Lung (tissue), 11 donors: ENCODE measurements at regions not wholly inside any gene's neighbourhood (a gene's known extent, or its start where the extent isn't known, plus 50 kb on each side); places are given as distances from the start of the nearest gene placed in this dataset.

Source experiments
- ATAC-seq: fragments of 200-7000 bp; cut with Tn5 transposase; one replicate; pipeline ENCODE4 v1.9.1; 2020; ENCODE audit warnings: moderate number of reproducible peaks; ENCODE audit not compliant: insufficient read depth, low FRiP score
- DNase-seq, 3 donors: peaks; one replicate each; pipeline ENCODE4 v3.0.0-alpha.2; 2013 to 2017
- H3K27ac ChIP-seq, 2 donors: one replicate each; pipeline ENCODE4 v1.5.1; 2013; ENCODE audit warnings: mild to moderate bottlenecking in 2 of 2, moderate library complexity in 2 of 2, control low read depth in 1 of 2, inconsistent platforms in 1 of 2, low read depth in 1 of 2, low read length in 1 of 2
- H3K27me3 ChIP-seq, 3 donors: one replicate each; pipeline ENCODE4 v1.5.1; 2013; ENCODE audit warnings: low read length in 2 of 3; ENCODE audit not compliant: control insufficient read depth in 3 of 3, insufficient read depth in 3 of 3
- H3K36me3 ChIP-seq, 4 donors: one replicate each; pipeline ENCODE4 v1.5.1; 2013; ENCODE audit warnings: low read length in 4 of 4, mild to moderate bottlenecking in 1 of 4, moderate library complexity in 1 of 4; ENCODE audit not compliant: control insufficient read depth in 4 of 4, insufficient read depth in 4 of 4
- H3K4me1 ChIP-seq, 5 donors: one replicate each; pipeline ENCODE4 v1.5.1; 2013; ENCODE audit warnings: low read length in 5 of 5, mild to moderate bottlenecking in 2 of 5, moderate library complexity in 1 of 5; ENCODE audit not compliant: control insufficient read depth in 5 of 5, insufficient read depth in 5 of 5
- H3K4me3 ChIP-seq: one replicate; pipeline ENCODE4 v1.5.1; 2013; ENCODE audit warnings: mild to moderate bottlenecking, control low read depth, moderate library complexity
- H3K9ac ChIP-seq, 2 donors: one replicate each; pipeline ENCODE4 v1.5.1; 2013; ENCODE audit warnings: low read length in 2 of 2, control low read depth in 1 of 2; ENCODE audit not compliant: insufficient read depth in 1 of 2
- H3K9me3 ChIP-seq, 4 donors: one replicate each; pipeline ENCODE4 v1.5.1; 2013; ENCODE audit warnings: low read length in 3 of 4, mild to moderate bottlenecking in 1 of 4, moderate library complexity in 1 of 4; ENCODE audit not compliant: control insufficient read depth in 4 of 4, insufficient read depth in 3 of 4
- WGBS, 2 donors: extraction: QIAGEN DNeasy Blood & Tissue Kit; methylation state at CpG; one replicate each; pipeline ENCODE4 v1.1.7; 2013; 5-methylcytosine and 5-hydroxymethylcytosine counted together
- TF ChIP-seq, protein P1 (sequence below): IDR thresholded peaks from 2 replicates; pipeline ENCODE4 v1.5.1; 2012; ENCODE audit warnings: mild to moderate bottlenecking; ENCODE audit errors: control extremely low read depth, extremely low read depth
- donor health status: control.
- donor health status: control.
- donor health status: Bipolar disorder and iron deficiency.
- donor health status: healthy.
- donor health status: DM: yes; HTN: yes; CAD: no.

DNA sequence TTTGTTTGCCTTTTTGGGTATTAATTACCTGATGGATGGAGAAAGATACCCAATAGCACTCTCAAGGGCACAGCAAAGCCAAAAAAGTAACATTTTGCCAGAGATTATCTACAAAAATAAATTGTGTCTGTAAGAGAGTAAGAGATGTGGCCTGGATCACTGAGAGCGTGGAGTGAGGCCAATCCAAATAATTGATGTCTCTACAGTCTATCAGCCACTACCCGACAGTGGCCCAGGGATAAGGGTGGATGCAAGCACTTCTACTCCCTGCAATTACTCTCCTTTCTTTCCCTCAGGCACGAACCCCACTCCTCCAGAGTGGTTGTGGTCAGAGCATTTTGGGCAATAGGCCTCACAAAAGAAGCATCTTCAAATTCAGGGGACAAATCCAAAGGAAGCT, 92.3 kb upstream of the ZC3H12C start:
- no peaks in the 10 kb centered on the region for H3K9me3 ChIP-seq
- no peaks in the 10 kb centered on the region for H3K27me3 ChIP-seq
- ATAC-seq (no peak), DNase-seq (no peak)
- WGBS, 2 donors = 71 to 89% methylated on average over 3 of the region's 3 CpGs
- no peak overlapping the region for H3K27ac ChIP-seq
- no peak overlapping the region for H3K4me3 ChIP-seq
- H3K36me3 ChIP-seq = no peaks in the 10 kb centered on the region
- TF ChIP-seq, protein P1, sequence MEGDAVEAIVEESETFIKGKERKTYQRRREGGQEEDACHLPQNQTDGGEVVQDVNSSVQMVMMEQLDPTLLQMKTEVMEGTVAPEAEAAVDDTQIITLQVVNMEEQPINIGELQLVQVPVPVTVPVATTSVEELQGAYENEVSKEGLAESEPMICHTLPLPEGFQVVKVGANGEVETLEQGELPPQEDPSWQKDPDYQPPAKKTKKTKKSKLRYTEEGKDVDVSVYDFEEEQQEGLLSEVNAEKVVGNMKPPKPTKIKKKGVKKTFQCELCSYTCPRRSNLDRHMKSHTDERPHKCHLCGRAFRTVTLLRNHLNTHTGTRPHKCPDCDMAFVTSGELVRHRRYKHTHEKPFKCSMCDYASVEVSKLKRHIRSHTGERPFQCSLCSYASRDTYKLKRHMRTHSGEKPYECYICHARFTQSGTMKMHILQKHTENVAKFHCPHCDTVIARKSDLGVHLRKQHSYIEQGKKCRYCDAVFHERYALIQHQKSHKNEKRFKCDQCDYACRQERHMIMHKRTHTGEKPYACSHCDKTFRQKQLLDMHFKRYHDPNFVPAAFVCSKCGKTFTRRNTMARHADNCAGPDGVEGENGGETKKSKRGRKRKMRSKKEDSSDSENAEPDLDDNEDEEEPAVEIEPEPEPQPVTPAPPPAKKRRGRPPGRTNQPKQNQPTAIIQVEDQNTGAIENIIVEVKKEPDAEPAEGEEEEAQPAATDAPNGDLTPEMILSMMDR = no peak
- H3K9ac ChIP-seq = no peak overlapping the region
- peaks cover 0 to 2% (median 0%) of the 10 kb centered on the region in 5 donors for H3K4me1 ChIP-seq

DNA sequence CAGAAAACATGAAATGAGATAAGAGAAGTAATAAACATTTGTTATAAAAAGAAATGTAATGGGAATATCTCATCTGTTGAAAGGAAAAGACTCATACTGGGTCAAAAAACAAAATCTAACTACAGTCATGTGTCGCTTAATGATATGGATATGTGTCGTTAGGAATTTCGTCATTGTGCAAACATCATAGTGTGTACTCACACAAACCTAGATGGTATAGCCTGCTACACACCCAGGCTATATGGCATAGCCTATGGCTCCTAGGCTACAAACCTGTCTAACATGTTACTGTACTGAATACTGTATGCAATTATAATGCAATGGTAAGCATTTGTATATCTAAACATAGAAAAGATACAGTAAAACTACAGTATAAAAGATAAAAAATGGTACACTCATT, 89.8 kb upstream of the ZC3H12C start:
- no peak overlapping the region for H3K4me3 ChIP-seq
- no peak for DNase-seq
- H3K9me3 ChIP-seq = no peaks in the 10 kb centered on the region
- no peak overlapping the region for H3K9ac ChIP-seq
- no peaks in the 10 kb centered on the region for H3K36me3 ChIP-seq
- H3K27me3 ChIP-seq = no peaks in the 10 kb centered on the region
- ATAC-seq = no peak
- TF ChIP-seq, protein P1 = no peak
- no peak overlapping the region for H3K27ac ChIP-seq
- WGBS, 2 donors = 87 to 94% methylated on average over 3 of the region's 3 CpGs
- peaks cover 0 to 2% (median 0%) of the 10 kb centered on the region in 5 donors for H3K4me1 ChIP-seq

DNA sequence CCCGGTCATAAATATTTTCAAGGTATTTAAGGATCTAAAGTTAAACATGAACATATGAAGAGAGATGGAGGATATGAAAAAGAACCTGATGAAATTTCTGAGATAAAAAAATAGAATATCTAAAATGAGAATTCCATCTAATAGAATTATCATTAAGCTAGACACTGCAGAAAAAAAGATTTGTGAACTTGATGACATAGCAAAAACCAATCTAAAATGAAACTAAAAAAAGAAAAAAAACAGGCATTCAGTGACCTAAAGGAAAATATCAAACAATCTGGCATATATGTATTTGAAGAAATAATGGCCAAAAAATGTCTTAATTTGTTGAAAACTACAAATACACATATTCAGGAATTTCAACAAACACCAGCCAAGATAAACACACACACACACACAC, 81.6 kb upstream of the ZC3H12C start:
- Histone ChIP-seq H3K27ac (no peak overlapping the region), H3K27me3 (no peaks in the 10 kb centered on the region), H3K36me3 (no peaks in the 10 kb centered on the region), H3K4me1 (no peaks in the 10 kb centered on the region), H3K9me3 (peaks cover 0 to 9% (median 2%) of the 10 kb centered on the region in 4 donors), H3K9ac (no peak overlapping the region), H3K4me3 (no peak overlapping the region)
- ATAC-seq = no peak
- 91 to 100% methylated on average over 1 of the region's 1 CpG for WGBS, 2 donors
- TF ChIP-seq, protein P1 = no peak
- DNase-seq = no peak

DNA sequence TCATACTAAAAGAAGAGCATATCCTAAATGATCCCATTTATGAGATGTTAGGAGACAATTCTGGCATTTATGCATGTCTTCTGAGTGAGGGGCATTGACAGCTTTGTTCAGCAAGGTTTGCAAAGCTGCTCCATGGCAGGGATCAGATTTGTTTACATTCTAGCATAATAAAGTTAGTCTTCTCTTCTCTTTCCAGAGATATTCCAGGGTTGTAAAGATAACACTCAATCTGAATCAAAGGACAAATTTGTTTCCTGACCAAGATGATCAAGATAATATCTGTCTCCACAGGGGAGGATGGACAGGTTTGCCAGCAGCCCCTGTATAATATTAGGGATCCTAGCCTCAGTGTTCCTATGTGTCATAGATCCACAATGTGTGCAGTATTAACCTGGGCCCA, 77.5 kb upstream of the ZC3H12C start:
- TF ChIP-seq, protein P1 = no peak
- DNase-seq (no peak), ATAC-seq (no peak)
- no peaks in the 10 kb centered on the region for H3K4me1 ChIP-seq
- H3K27me3 ChIP-seq = no peaks in the 10 kb centered on the region
- H3K36me3 ChIP-seq = no peaks in the 10 kb centered on the region
- H3K27ac ChIP-seq = no peak overlapping the region
- no peak overlapping the region for H3K9ac ChIP-seq
- H3K9me3 ChIP-seq = peaks cover 0 to 7% (median 1%) of the 10 kb centered on the region in 4 donors
- no peak overlapping the region for H3K4me3 ChIP-seq
